Neural cell (in vitro differentiated cells): ENCODE measurements at regions not wholly inside any gene's neighbourhood (a gene's known extent, or its start where the extent isn't known, plus 50 kb on each side); places are given as distances from the start of the nearest gene placed in this dataset.

Experiments used
- H2AFZ ChIP-seq: fragments of 200-600, 300-800 bp; sonication (generic), shearing (Covaris generic); 2 replicates; pipeline ENCODE4 v1.6.0; 2014; ENCODE audit warnings: low read depth, mild to moderate bottlenecking, antibody characterized with exemption, low read length, moderate library complexity
- H3F3A ChIP-seq: fragments of 200-600 bp; shearing (Covaris generic); 2 replicates; pipeline ENCODE4 v1.6.1; 2016; ENCODE audit warnings: mild to moderate bottlenecking, moderate library complexity, mixed read lengths, antibody characterized with exemption, low read length; ENCODE audit not compliant: insufficient read depth, poor library complexity, severe bottlenecking
- H3K27ac ChIP-seq: fragments of 200-600, 300-800 bp; sonication (generic), shearing (Covaris generic); 2 replicates; pipeline ENCODE4 v1.5.1; 2014; ENCODE audit warnings: mild to moderate bottlenecking, low read length, moderate library complexity
- H3K27me3 ChIP-seq: fragments of 300-800, 200-600 bp; sonication (generic), shearing (Covaris generic); 2 replicates; pipeline ENCODE4 v1.6.0; 2014; ENCODE audit warnings: mild to moderate bottlenecking, low read depth, low read length, moderate library complexity; ENCODE audit not compliant: insufficient read depth
- H3K36me3 ChIP-seq: fragments of 300-800, 200-600 bp; sonication (generic), shearing (Covaris generic); 2 replicates; pipeline ENCODE4 v1.5.1; 2014; ENCODE audit warnings: mild to moderate bottlenecking, antibody characterized with exemption, low read length, moderate library complexity; ENCODE audit not compliant: insufficient read depth
- H3K4me2 ChIP-seq: fragments of 300-800, 200-600 bp; sonication (generic), shearing (Covaris generic); 2 replicates; pipeline ENCODE4 v1.6.0; 2014; ENCODE audit warnings: mild to moderate bottlenecking, low read length
- H3K4me3 ChIP-seq: fragments of 300-800, 200-600 bp; sonication (generic), shearing (Covaris generic); 2 replicates; pipeline ENCODE4 v1.5.1; 2014; ENCODE audit warnings: mild to moderate bottlenecking, low read length, moderate library complexity
- H3K79me2 ChIP-seq: fragments of 200-600 bp; shearing (Covaris generic); replicated peaks from 2 replicates; pipeline ENCODE4 v1.6.0; 2014; ENCODE audit warnings: mild to moderate bottlenecking, low read length, moderate library complexity; ENCODE audit not compliant: insufficient read depth
- H3K9ac ChIP-seq: fragments of 300-800, 200-600 bp; sonication (generic), shearing (Covaris generic); 2 replicates; pipeline ENCODE4 v1.6.1; 2016; ENCODE audit warnings: mild to moderate bottlenecking, low read length, mixed read lengths
- H3K9me2 ChIP-seq: fragments of 200-600 bp; shearing (Covaris generic); 2 replicates; pipeline ENCODE4 v1.6.1; 2016; ENCODE audit warnings: mild to moderate bottlenecking, low read length, mixed read lengths; ENCODE audit not compliant: insufficient read depth
- H3K9me3 ChIP-seq: fragments of 200-600, 300-800 bp; sonication (generic), shearing (Covaris generic); 2 replicates; pipeline ENCODE4 v1.6.1; 2016; ENCODE audit warnings: mild to moderate bottlenecking, mixed run types, low read length, moderate library complexity, mixed read lengths
- H4K20me1 ChIP-seq: fragments of 200-600 bp; shearing (Covaris generic); 2 replicates; pipeline ENCODE4 v1.6.1; 2016; ENCODE audit warnings: mild to moderate bottlenecking, mixed run types; ENCODE audit not compliant: insufficient read depth
- EP300 ChIP-seq: fragments of 450-650 bp; conservative IDR thresholded peaks from 2 replicates; pipeline ENCODE4 v1.6.1; 2014; ENCODE audit warnings: antibody characterized with exemption, mild to moderate bottlenecking, moderate library complexity; ENCODE audit not compliant: poor library complexity, severe bottlenecking
- EZH2 ChIP-seq: fragments of 200-600, 300-800 bp; shearing (Covaris generic), sonication (generic); IDR thresholded peaks from 2 replicates; pipeline ENCODE4 v1.6.1; 2014; ENCODE audit warnings: antibody characterized with exemption, low read length, borderline replicate concordance, mild to moderate bottlenecking; ENCODE audit not compliant: insufficient read depth, poor library complexity, severe bottlenecking
- MXI1 ChIP-seq: fragments of 450-650 bp; conservative IDR thresholded peaks from 2 replicates; pipeline ENCODE4 v1.6.1; 2014; ENCODE audit warnings: antibody characterized with exemption, mild to moderate bottlenecking; ENCODE audit not compliant: poor library complexity, severe bottlenecking
- POLR2AphosphoS5 ChIP-seq: IDR thresholded peaks from 2 replicates; pipeline ENCODE4 v1.6.1; 2012
- RAD21 ChIP-seq: fragments of 450-650 bp; conservative IDR thresholded peaks from 2 replicates; pipeline ENCODE4 v1.6.1; 2014; ENCODE audit warnings: antibody characterized with exemption, mild to moderate bottlenecking, moderate library complexity
- SMC3 ChIP-seq: fragments of 450-650 bp; conservative IDR thresholded peaks from 2 replicates; pipeline ENCODE4 v1.6.1; 2014; ENCODE audit warnings: antibody characterized with exemption, mild to moderate bottlenecking, moderate library complexity; ENCODE audit not compliant: poor library complexity
- TAF1 ChIP-seq: IDR thresholded peaks from 2 replicates; pipeline ENCODE4 v1.6.1; 2012; ENCODE audit warnings: low read depth
- TF ChIP-seq, protein P1 (sequence below): fragments of 450-650 bp; IDR thresholded peaks from 2 replicates; pipeline ENCODE4 v1.5.1; 2014; ENCODE audit warnings: antibody characterized with exemption, mild to moderate bottlenecking, moderate library complexity; ENCODE audit not compliant: poor library complexity, severe bottlenecking
- TF ChIP-seq, protein P2 (sequence below): IDR thresholded peaks from 2 replicates; pipeline ENCODE4 v1.6.1; 2012; ENCODE audit warnings: borderline replicate concordance

DNA sequence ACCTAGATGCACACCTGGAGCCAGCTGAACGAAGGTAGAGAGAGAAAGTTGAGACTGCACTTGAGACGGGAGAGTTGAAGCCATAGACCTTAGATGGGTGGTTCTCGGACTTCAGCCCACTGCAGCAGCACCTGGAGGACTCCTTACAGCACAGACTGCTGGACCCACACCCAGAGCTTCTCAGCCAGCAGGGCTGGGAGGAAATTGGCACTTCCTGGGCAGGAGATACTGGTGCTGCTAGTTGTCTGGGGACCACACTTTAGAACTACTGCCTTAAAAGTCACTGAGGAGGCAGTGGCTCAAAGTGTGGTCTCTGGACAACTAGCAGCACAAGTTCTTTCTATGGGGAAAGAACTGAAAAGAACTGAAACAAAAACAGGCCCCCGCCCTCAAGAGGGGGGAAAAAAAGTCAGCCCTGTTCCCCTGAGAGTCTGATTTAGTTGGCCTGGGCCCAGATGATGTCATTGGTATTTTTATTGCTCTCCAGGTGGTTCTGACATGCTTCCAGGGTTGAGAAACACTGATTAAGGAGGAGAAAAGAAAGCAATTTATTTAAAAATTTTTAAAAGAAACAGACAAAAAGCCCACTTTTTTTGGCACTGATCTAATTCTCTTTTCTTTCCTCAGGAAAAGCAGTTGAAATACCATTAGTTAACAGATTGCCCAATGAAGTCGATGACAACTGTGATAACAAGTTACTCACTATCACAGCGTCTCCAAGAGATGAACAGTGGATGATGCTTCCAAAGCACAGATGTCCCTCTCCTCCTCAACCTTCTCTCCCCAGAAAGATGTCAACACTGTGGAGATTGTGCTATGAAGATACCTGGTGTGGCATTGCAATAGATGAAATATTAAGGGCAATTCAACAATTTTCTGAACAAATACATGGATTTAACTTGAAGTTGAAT, 73.6 kb upstream of the ADAMTS16 start:
- no peak overlapping the region for H3K4me2 ChIP-seq
- no peaks in the 10 kb centered on the region for H3K79me2 ChIP-seq
- no peak overlapping the region for H2AFZ ChIP-seq
- TF ChIP-seq TAF1 (no peak), RAD21 (no peak), EP300 (no peak), EZH2 (no peak), POLR2AphosphoS5 (no peak), MXI1 (no peak), SMC3 (no peak)
- TF ChIP-seq, protein P1, sequence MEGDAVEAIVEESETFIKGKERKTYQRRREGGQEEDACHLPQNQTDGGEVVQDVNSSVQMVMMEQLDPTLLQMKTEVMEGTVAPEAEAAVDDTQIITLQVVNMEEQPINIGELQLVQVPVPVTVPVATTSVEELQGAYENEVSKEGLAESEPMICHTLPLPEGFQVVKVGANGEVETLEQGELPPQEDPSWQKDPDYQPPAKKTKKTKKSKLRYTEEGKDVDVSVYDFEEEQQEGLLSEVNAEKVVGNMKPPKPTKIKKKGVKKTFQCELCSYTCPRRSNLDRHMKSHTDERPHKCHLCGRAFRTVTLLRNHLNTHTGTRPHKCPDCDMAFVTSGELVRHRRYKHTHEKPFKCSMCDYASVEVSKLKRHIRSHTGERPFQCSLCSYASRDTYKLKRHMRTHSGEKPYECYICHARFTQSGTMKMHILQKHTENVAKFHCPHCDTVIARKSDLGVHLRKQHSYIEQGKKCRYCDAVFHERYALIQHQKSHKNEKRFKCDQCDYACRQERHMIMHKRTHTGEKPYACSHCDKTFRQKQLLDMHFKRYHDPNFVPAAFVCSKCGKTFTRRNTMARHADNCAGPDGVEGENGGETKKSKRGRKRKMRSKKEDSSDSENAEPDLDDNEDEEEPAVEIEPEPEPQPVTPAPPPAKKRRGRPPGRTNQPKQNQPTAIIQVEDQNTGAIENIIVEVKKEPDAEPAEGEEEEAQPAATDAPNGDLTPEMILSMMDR = no peak
- TF ChIP-seq, protein P2, sequence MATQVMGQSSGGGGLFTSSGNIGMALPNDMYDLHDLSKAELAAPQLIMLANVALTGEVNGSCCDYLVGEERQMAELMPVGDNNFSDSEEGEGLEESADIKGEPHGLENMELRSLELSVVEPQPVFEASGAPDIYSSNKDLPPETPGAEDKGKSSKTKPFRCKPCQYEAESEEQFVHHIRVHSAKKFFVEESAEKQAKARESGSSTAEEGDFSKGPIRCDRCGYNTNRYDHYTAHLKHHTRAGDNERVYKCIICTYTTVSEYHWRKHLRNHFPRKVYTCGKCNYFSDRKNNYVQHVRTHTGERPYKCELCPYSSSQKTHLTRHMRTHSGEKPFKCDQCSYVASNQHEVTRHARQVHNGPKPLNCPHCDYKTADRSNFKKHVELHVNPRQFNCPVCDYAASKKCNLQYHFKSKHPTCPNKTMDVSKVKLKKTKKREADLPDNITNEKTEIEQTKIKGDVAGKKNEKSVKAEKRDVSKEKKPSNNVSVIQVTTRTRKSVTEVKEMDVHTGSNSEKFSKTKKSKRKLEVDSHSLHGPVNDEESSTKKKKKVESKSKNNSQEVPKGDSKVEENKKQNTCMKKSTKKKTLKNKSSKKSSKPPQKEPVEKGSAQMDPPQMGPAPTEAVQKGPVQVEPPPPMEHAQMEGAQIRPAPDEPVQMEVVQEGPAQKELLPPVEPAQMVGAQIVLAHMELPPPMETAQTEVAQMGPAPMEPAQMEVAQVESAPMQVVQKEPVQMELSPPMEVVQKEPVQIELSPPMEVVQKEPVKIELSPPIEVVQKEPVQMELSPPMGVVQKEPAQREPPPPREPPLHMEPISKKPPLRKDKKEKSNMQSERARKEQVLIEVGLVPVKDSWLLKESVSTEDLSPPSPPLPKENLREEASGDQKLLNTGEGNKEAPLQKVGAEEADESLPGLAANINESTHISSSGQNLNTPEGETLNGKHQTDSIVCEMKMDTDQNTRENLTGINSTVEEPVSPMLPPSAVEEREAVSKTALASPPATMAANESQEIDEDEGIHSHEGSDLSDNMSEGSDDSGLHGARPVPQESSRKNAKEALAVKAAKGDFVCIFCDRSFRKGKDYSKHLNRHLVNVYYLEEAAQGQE = no peak
- no peaks in the 10 kb centered on the region for H3F3A ChIP-seq
- H3K36me3 ChIP-seq = no peaks in the 10 kb centered on the region
- no peak overlapping the region for H3K27ac ChIP-seq
- no peak overlapping the region for H3K9ac ChIP-seq
- no peak overlapping the region for H3K4me3 ChIP-seq
- no peaks in the 10 kb centered on the region for H3K9me2 ChIP-seq
- H4K20me1 ChIP-seq = no peaks in the 10 kb centered on the region
- no peaks in the 10 kb centered on the region for H3K9me3 ChIP-seq
- no peaks in the 10 kb centered on the region for H3K27me3 ChIP-seq

DNA sequence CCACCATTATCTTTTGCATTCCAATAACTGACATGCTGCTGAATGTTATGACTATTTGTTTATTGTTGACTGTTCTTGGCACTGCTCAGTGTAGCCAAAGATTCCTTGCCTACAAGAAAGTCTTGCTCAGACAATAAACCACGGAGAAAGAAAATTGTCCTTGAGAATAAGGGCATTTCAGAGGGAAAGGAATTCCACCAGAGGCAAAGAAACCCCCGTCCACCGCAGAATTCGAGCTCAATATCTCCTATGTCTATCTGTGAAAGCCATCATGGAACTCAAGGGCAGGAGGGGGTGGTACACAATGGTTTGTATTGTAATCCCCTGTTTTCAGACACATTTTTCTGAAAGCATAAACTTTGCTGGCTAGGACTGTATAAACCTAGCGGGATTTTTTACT, 70.3 kb upstream of the ADAMTS16 start:
- H3K36me3 ChIP-seq = no peaks in the 10 kb centered on the region
- H3F3A ChIP-seq = no peaks in the 10 kb centered on the region
- no peak overlapping the region for H3K9ac ChIP-seq
- no peaks in the 10 kb centered on the region for H4K20me1 ChIP-seq
- no peak overlapping the region for H3K4me3 ChIP-seq
- H3K27ac ChIP-seq = no peak overlapping the region
- no peak overlapping the region for H3K4me2 ChIP-seq
- no peak overlapping the region for H2AFZ ChIP-seq
- TF ChIP-seq EP300 (no peak), MXI1 (no peak), TAF1 (no peak)
- TF ChIP-seq, protein P2 = no peak
- no peaks in the 10 kb centered on the region for H3K9me2 ChIP-seq
- H3K79me2 ChIP-seq = no peaks in the 10 kb centered on the region
- H3K9me3 ChIP-seq = no peaks in the 10 kb centered on the region
- no peaks in the 10 kb centered on the region for H3K27me3 ChIP-seq
